ENCODE measurements at regions not wholly inside any gene's neighbourhood (a gene's known extent, or its start where the extent isn't known, plus 50 kb on each side); places are given as distances from the start of the nearest gene placed in this dataset.
"Not testable (repeated sequence)": the region's sequence is repeated elsewhere in the genome, so short reads cannot be mapped to it uniquely, and the experiment has no call there.

- intact Hi-C loops (cut with micrococcal nuclease; ENCODE audit: unreplicated experiment), result no loop called here
- no peak for TF ChIP-seq EZH2 (IDR thresholded peaks at IDR 0.05; ENCODE audit: low read depth)
- TF ChIP-seq, protein P1, sequence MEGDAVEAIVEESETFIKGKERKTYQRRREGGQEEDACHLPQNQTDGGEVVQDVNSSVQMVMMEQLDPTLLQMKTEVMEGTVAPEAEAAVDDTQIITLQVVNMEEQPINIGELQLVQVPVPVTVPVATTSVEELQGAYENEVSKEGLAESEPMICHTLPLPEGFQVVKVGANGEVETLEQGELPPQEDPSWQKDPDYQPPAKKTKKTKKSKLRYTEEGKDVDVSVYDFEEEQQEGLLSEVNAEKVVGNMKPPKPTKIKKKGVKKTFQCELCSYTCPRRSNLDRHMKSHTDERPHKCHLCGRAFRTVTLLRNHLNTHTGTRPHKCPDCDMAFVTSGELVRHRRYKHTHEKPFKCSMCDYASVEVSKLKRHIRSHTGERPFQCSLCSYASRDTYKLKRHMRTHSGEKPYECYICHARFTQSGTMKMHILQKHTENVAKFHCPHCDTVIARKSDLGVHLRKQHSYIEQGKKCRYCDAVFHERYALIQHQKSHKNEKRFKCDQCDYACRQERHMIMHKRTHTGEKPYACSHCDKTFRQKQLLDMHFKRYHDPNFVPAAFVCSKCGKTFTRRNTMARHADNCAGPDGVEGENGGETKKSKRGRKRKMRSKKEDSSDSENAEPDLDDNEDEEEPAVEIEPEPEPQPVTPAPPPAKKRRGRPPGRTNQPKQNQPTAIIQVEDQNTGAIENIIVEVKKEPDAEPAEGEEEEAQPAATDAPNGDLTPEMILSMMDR (conservative IDR thresholded peaks at IDR 0.05), result no peak
- Histone ChIP-seq H3K4me3 (no peak overlapping the region), H3K4me1 (replicated peaks; ENCODE audit: insufficient read depth) (no peaks in the 10 kb centered on the region), H3K27me3 (ENCODE audit: insufficient read depth, low read depth) (no peaks in the 10 kb centered on the region), H3F3A (ENCODE audit: insufficient read depth, low read depth) (no peaks in the 10 kb centered on the region), H4K20me1 (ENCODE audit: insufficient read depth) (no peaks in the 10 kb centered on the region), H3K36me3 (ENCODE audit: low read depth) (no peaks in the 10 kb centered on the region), H2AFZ (no peak overlapping the region), H3K79me2 (ENCODE audit: low read depth) (no peaks in the 10 kb centered on the region), H3K9me3 (ENCODE audit: insufficient read depth, low read depth) (no peaks in the 10 kb centered on the region), H3K9me2 (ENCODE audit: insufficient read depth) (no peaks in the 10 kb centered on the region), H3K4me2 (no peak overlapping the region), H3K27ac (no peak overlapping the region)
- DNase-seq, result no peak
- BruUV-seq (replicated peaks), result no TSS peak
- ChIA-PET CTCF (no interaction called here), POLR2A (ENCODE audit: unreplicated experiment) (no interaction called here)
Observed at GRCh38 chr9:7554699-7555098, 244.9 kb downstream of the DMAC1 start.

DNA sequence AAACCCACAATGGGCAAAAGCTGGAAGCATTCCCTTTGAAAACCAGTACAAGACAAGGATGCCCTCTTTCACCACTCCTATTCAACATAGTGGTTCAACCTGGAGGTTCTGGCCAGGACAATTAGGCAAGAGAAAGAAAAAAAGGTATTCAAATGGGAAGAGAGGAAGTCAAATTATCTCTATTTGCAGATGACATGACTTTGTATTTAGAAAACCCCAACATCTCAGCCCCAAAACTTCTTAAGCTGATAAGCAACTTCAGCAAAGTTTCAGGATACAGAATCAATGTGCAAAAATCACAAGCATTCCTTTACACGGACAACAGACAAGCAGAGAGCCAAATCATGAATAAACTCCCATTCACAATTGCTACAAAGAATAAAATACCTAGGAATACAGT, 246.9 kb downstream of the DMAC1 start:
- intact Hi-C loops (cut with micrococcal nuclease; ENCODE audit: unreplicated experiment); DNase-seq; H3K4me3 ChIP-seq: not testable (repeated sequence)

GRCh38 chr9:7549249-7549648, 250.3 kb downstream of the DMAC1 start:
- Histone ChIP-seq H3K27me3 (ENCODE audit: insufficient read depth, low read depth) (no peaks in the 10 kb centered on the region), H3K27ac (no peak overlapping the region), H3K36me3 (ENCODE audit: low read depth) (no peaks in the 10 kb centered on the region), H3F3A (ENCODE audit: insufficient read depth, low read depth) (no peaks in the 10 kb centered on the region), H3K9me3 (ENCODE audit: insufficient read depth, low read depth) (no peaks in the 10 kb centered on the region), H3K79me2 (ENCODE audit: low read depth) (no peaks in the 10 kb centered on the region), H2AFZ (no peak overlapping the region), H4K20me1 (ENCODE audit: insufficient read depth) (no peaks in the 10 kb centered on the region), H3K4me1 (replicated peaks; ENCODE audit: insufficient read depth) (no peaks in the 10 kb centered on the region), H3K4me2 (no peak overlapping the region), H3K4me3 (no peak overlapping the region), H3K9me2 (ENCODE audit: insufficient read depth) (no peaks in the 10 kb centered on the region)
- no peak for TF ChIP-seq EZH2 (IDR thresholded peaks at IDR 0.05; ENCODE audit: low read depth)
- TF ChIP-seq, protein P1 (conservative IDR thresholded peaks at IDR 0.05), result no peak
- BruUV-seq (replicated peaks), result no TSS peak
- intact Hi-C loops (cut with micrococcal nuclease; ENCODE audit: unreplicated experiment), result no loop called here
- CTCF ChIA-PET, result no interaction called here
- POLR2A ChIA-PET (ENCODE audit: unreplicated experiment), result no interaction called here
- no peak for DNase-seq

More for the DNA sequence above, 246.9 kb downstream of the DMAC1 start:
- H3F3A ChIP-seq (ENCODE audit: insufficient read depth, low read depth); H3K36me3 ChIP-seq (ENCODE audit: low read depth); H4K20me1 ChIP-seq (ENCODE audit: insufficient read depth); H2AFZ ChIP-seq; CTCF ChIA-PET; H3K4me2 ChIP-seq; H3K9me2 ChIP-seq (ENCODE audit: insufficient read depth); H3K4me1 ChIP-seq (replicated peaks; ENCODE audit: insufficient read depth); H3K27ac ChIP-seq; H3K79me2 ChIP-seq (ENCODE audit: low read depth); H3K9me3 ChIP-seq (ENCODE audit: insufficient read depth, low read depth); BruUV-seq (replicated peaks); POLR2A ChIA-PET (ENCODE audit: unreplicated experiment); H3K27me3 ChIP-seq (ENCODE audit: insufficient read depth, low read depth): not testable (repeated sequence)

- Histone ChIP-seq H3K4me1 (replicated peaks; ENCODE audit: insufficient read depth) (no peaks in the 10 kb centered on the region), H3K4me3 (no peak overlapping the region), H3F3A (ENCODE audit: insufficient read depth, low read depth) (no peaks in the 10 kb centered on the region), H4K20me1 (ENCODE audit: insufficient read depth) (no peaks in the 10 kb centered on the region), H3K36me3 (ENCODE audit: low read depth) (no peaks in the 10 kb centered on the region), H3K27me3 (ENCODE audit: insufficient read depth, low read depth) (no peaks in the 10 kb centered on the region; the same call in 1 of the 2 replicates), H3K79me2 (ENCODE audit: low read depth) (no peaks in the 10 kb centered on the region), H3K27ac (no peak overlapping the region), H3K9me2 (ENCODE audit: insufficient read depth) (no peaks in the 10 kb centered on the region), H3K9me3 (ENCODE audit: insufficient read depth, low read depth) (no peaks in the 10 kb centered on the region), H2AFZ (no peak overlapping the region), H3K4me2 (no peak overlapping the region)
- TF ChIP-seq, protein P1 (conservative IDR thresholded peaks at IDR 0.05), result no peak
- TF ChIP-seq EZH2 (IDR thresholded peaks at IDR 0.05; ENCODE audit: low read depth), result no peak
- intact Hi-C loops (cut with micrococcal nuclease; ENCODE audit: unreplicated experiment), result no loop called here
- no peak for DNase-seq
- ChIA-PET CTCF (no interaction called here), POLR2A (ENCODE audit: unreplicated experiment) (no interaction called here)
- BruUV-seq (replicated peaks), result no TSS peak
Observed at GRCh38 chr9:7546261-7546660, 253.3 kb downstream of the DMAC1 start.
